ENCODE measurements at regions not wholly inside any gene's neighbourhood (a gene's known extent, or its start where the extent isn't known, plus 50 kb on each side); places are given as distances from the start of the nearest gene placed in this dataset.

DNA sequence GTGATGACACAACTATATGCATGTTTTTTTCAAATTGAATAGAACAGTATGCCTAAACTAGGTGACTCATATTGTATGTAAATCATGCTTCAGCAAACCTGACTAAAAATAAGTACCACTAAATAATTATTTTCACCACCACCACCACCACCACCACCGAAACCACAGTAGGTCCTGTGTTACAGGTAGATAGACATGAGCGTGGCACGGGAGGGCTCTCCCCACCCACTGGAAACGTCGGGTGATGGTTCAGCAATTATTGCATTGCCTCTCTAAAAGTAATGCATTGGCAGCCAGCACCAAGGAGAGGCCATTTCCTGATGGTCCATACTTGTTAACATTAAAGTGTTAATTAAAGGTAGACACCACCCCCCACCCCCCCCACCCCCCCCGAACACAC, 297.0 kb upstream of the NCAM2 start:
- Mint-ChIP-seq H3K27me3 (no peaks in the 10 kb centered on the region), H3K36me3 (peaks cover 2% of the 10 kb centered on the region), H3K4me3 (no peak overlapping the region), H3K27ac (no peak overlapping the region), H3K9me3 (no peaks in the 10 kb centered on the region), H3K4me1 (ENCODE audit: unreplicated experiment) (peaks cover 16% of the 10 kb centered on the region)
- TF ChIP-seq, protein P1, sequence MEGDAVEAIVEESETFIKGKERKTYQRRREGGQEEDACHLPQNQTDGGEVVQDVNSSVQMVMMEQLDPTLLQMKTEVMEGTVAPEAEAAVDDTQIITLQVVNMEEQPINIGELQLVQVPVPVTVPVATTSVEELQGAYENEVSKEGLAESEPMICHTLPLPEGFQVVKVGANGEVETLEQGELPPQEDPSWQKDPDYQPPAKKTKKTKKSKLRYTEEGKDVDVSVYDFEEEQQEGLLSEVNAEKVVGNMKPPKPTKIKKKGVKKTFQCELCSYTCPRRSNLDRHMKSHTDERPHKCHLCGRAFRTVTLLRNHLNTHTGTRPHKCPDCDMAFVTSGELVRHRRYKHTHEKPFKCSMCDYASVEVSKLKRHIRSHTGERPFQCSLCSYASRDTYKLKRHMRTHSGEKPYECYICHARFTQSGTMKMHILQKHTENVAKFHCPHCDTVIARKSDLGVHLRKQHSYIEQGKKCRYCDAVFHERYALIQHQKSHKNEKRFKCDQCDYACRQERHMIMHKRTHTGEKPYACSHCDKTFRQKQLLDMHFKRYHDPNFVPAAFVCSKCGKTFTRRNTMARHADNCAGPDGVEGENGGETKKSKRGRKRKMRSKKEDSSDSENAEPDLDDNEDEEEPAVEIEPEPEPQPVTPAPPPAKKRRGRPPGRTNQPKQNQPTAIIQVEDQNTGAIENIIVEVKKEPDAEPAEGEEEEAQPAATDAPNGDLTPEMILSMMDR (conservative IDR thresholded peaks at IDR 0.05), result no peak
- DNase-seq (ENCODE audit: extremely low spot score, unreplicated experiment), result no peak

DNA sequence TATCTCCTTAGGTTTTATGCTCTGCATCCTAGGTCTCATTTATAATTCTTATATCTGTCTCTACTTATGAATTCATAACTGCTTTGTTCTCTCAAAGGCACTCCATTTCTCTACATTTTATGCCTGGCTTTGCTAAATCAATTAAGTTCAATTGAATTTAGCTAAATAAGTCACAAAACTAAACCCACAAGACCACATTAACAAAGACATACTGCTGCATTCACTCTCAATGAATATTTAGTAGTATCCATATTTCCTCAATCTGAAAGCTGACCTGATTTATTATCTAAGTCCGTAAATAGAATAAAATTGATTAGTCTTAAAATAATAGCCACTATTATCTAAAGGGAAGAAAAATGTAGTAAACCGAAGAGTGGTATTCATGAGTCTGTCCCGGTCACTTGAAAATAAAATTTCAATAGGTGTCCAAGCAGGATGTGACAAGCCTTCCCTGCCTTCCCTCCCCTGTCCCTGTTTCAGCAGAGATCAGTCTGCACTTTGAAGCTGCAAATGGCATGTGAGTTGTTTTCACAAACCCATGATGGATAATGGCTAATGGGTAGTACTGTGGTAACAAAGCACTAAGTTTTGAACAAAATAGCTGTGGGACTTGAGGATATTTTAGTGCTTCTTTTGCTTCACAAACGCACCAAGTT, 295.0 kb upstream of the NCAM2 start:
- Mint-ChIP-seq H3K9me3 (no peaks in the 10 kb centered on the region), H3K36me3 (peaks cover 4% of the 10 kb centered on the region), H3K27me3 (no peaks in the 10 kb centered on the region), H3K27ac (no peak overlapping the region), H3K4me1 (ENCODE audit: unreplicated experiment) (peaks cover 16% of the 10 kb centered on the region), H3K4me3 (no peak overlapping the region)
- DNase-seq (ENCODE audit: extremely low spot score, unreplicated experiment), result no peak
- TF ChIP-seq, protein P1 (conservative IDR thresholded peaks at IDR 0.05), result no peak

DNA sequence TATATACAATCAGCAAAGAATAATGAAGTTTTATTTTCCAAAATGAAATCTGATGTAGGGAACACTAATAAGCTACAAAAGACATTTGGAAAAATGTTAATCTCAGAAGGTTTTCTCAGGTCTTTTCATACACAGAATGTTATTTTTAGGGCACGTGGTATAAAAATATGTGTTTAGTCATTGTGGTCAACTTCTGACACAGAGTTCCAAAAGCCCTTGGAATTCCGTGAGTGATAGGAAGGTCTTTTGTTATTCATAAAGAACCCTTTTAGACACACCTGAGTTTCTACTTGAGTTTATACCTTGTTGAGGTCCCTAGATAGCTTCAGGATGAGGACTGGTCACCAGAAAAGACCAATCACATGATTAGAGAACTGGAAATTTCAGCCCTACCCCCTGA, 277.6 kb upstream of the NCAM2 start:
- Mint-ChIP-seq H3K4me3 (no peak overlapping the region), H3K4me1 (ENCODE audit: unreplicated experiment) (no peaks in the 10 kb centered on the region), H3K27me3 (no peaks in the 10 kb centered on the region), H3K36me3 (no peaks in the 10 kb centered on the region), H3K27ac (no peak overlapping the region), H3K9me3 (no peaks in the 10 kb centered on the region)
- TF ChIP-seq, protein P1 (conservative IDR thresholded peaks at IDR 0.05), result no peak
- no peak for DNase-seq (ENCODE audit: extremely low spot score, unreplicated experiment)

DNA sequence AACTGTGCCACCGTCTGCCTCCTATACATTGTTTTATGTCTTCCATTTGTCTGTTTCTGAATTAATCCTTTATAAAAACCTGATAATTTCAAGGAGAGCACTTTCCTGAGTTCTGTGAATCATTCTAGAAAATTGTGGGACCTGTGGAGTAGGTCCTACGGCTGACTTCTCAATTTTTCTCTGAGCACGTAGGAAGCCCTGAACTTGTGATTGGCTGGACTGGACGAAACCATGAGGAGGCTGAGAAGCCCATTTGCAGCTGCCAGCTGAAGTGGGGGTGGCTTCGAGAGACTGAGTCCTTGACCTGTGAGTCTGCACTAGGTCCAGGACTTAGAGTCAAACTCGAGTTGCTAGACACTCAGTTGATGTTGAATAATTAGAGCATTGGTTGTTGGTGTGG, 277.1 kb upstream of the NCAM2 start:
- Mint-ChIP-seq H3K27me3 (no peaks in the 10 kb centered on the region), H3K27ac (no peak overlapping the region), H3K9me3 (no peaks in the 10 kb centered on the region), H3K4me3 (no peak overlapping the region), H3K4me1 (ENCODE audit: unreplicated experiment) (no peaks in the 10 kb centered on the region), H3K36me3 (no peaks in the 10 kb centered on the region)
- no peak for DNase-seq (ENCODE audit: extremely low spot score, unreplicated experiment)
- TF ChIP-seq, protein P1 (conservative IDR thresholded peaks at IDR 0.05), result no peak

DNA sequence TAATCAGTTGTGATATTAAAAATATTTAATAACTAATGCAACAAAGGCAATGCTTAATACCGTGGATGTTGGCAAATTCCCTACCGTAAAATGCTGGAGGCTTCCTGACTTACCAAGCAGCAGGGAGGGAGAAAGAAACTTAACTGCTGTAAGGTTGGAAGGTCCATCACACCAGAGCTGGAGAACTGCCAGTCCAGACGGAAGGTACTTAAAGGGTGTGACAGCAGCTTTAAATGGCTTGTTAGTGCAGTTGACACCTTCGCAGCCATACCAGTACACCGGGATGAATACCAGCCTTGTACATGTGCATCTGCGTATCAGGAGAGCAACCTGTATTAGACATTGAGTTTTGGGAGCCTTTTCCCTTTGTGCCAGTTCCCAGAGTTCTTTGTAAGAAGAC, 269.5 kb upstream of the NCAM2 start:
- Mint-ChIP-seq H3K27ac (no peak overlapping the region), H3K9me3 (peaks cover 3% of the 10 kb centered on the region), H3K27me3 (no peaks in the 10 kb centered on the region), H3K36me3 (no peaks in the 10 kb centered on the region), H3K4me3 (no peak overlapping the region), H3K4me1 (ENCODE audit: unreplicated experiment) (peaks cover 17% of the 10 kb centered on the region)
- no peak for DNase-seq (ENCODE audit: extremely low spot score, unreplicated experiment)
- TF ChIP-seq, protein P1 (conservative IDR thresholded peaks at IDR 0.05), result no peak

DNA sequence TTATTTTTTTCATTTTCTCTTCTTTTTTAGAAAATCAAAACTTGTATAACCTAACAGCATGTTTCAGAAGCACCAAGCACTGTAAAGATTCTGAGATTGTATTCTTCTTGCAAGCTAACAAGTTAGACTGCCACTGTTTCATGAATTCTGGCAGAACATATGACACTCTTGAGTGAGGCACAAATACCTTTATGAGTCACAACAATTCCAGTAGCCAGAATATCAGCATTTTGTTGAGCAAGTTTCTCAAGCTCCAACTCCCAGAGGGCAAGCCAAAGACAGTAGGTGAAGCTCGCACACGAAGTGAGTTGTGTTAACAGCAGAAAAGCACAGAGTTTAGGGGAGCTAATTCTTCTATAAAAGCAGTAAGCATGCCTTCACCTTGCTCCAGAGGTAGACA, 268.8 kb upstream of the NCAM2 start:
- Mint-ChIP-seq H3K36me3 (no peaks in the 10 kb centered on the region), H3K27me3 (no peaks in the 10 kb centered on the region), H3K27ac (peak overlapping the region; percentile 76), H3K9me3 (peaks cover 3% of the 10 kb centered on the region), H3K4me3 (peak overlapping the region; percentile 30), H3K4me1 (ENCODE audit: unreplicated experiment) (peaks cover 17% of the 10 kb centered on the region)
- TF ChIP-seq, protein P1 (conservative IDR thresholded peaks at IDR 0.05), result no peak
- DNase-seq (ENCODE audit: extremely low spot score, unreplicated experiment), result no peak
